H9 (cell line): ENCODE measurements at regions not wholly inside any gene's neighbourhood (a gene's known extent, or its start where the extent isn't known, plus 50 kb on each side); places are given as distances from the start of the nearest gene placed in this dataset.

Experiments
- DNase-seq: peaks from one replicate; pipeline ENCODE4 v3.0.0-alpha.2; 2017
- H2AFZ ChIP-seq: one replicate; pipeline ENCODE4 v1.6.1; 2013; ENCODE audit warnings: mild to moderate bottlenecking, low read length, control low read depth, moderate library complexity
- H2AK5ac ChIP-seq: 2 replicates; pipeline ENCODE4 v1.6.1; 2013; ENCODE audit warnings: low read length, control low read depth, mixed read lengths; ENCODE audit not compliant: insufficient read length
- H2BK120ac ChIP-seq: one replicate; pipeline ENCODE4 v1.6.1; 2013; ENCODE audit warnings: low read depth, mild to moderate bottlenecking, low read length, control low read depth, inconsistent platforms; ENCODE audit not compliant: poor library complexity, severe bottlenecking
- H2BK12ac ChIP-seq: 2 replicates; pipeline ENCODE4 v1.6.1; 2013; ENCODE audit warnings: low read length, control low read depth, mixed read lengths, low read depth; ENCODE audit not compliant: insufficient read length
- H2BK15ac ChIP-seq: 2 replicates; pipeline ENCODE4 v1.6.1; 2013; ENCODE audit warnings: low read depth, low read length, control low read depth
- H2BK20ac ChIP-seq: one replicate; pipeline ENCODE4 v1.6.1; 2013; ENCODE audit warnings: low read depth, mild to moderate bottlenecking, low read length, control low read depth, inconsistent platforms; ENCODE audit not compliant: poor library complexity, severe bottlenecking
- H2BK5ac ChIP-seq: 2 replicates; pipeline ENCODE4 v1.6.1; 2013; ENCODE audit warnings: low read length, control low read depth, mixed read lengths; ENCODE audit not compliant: insufficient read length
- H3K14ac ChIP-seq: 2 replicates; pipeline ENCODE4 v1.6.1; 2013; ENCODE audit warnings: low read length, control low read depth; ENCODE audit not compliant: insufficient read depth
- H3K18ac ChIP-seq: 2 replicates; pipeline ENCODE4 v1.6.1; 2013; ENCODE audit warnings: low read depth, mild to moderate bottlenecking, mixed read lengths, low read length, control low read depth; ENCODE audit not compliant: insufficient read length
- H3K23ac ChIP-seq: 2 replicates; pipeline ENCODE4 v1.6.1; 2013; ENCODE audit warnings: low read length, control low read depth, mixed read lengths, low read depth; ENCODE audit not compliant: insufficient read length
- H3K23me2 ChIP-seq: 2 replicates; pipeline ENCODE4 v1.6.1; 2013; ENCODE audit warnings: low read depth, mild to moderate bottlenecking, mixed read lengths, low read length, control low read depth; ENCODE audit not compliant: insufficient read length, poor library complexity, severe bottlenecking
- H3K27ac ChIP-seq: 2 replicates; pipeline ENCODE4 v1.5.1; 2013; ENCODE audit warnings: low read length, control low read depth, mixed read lengths, low read depth; ENCODE audit not compliant: insufficient read length
- H3K27me3 ChIP-seq: 2 replicates; pipeline ENCODE4 v1.6.1; 2013; ENCODE audit warnings: low read length, control low read depth, inconsistent platforms; ENCODE audit not compliant: insufficient read depth
- H3K4ac ChIP-seq: 2 replicates; pipeline ENCODE4 v1.6.1; 2013; ENCODE audit warnings: low read depth, mild to moderate bottlenecking, control low read depth, inconsistent platforms, low read length, moderate library complexity
- H3K4me1 ChIP-seq: 2 replicates; pipeline ENCODE4 v1.6.1; 2013; ENCODE audit warnings: low read length, control low read depth, inconsistent platforms; ENCODE audit not compliant: insufficient read depth
- H3K4me2 ChIP-seq: 2 replicates; pipeline ENCODE4 v1.6.1; 2013; ENCODE audit warnings: low read length, control low read depth, mixed read lengths; ENCODE audit not compliant: insufficient read length, insufficient read depth
- H3K56ac ChIP-seq: 2 replicates; pipeline ENCODE4 v1.6.1; 2013; ENCODE audit warnings: low read depth, mild to moderate bottlenecking, mixed read lengths, low read length, control low read depth; ENCODE audit not compliant: insufficient read length
- H3K79me1 ChIP-seq: 2 replicates; pipeline ENCODE4 v1.6.1; 2013; ENCODE audit warnings: low read depth, mild to moderate bottlenecking, moderate library complexity, low read length, control low read depth, inconsistent platforms; ENCODE audit not compliant: insufficient read depth, poor library complexity, severe bottlenecking
- H3K79me2 ChIP-seq: 2 replicates; pipeline ENCODE4 v1.6.1; 2013; ENCODE audit warnings: low read length, control low read depth, inconsistent platforms; ENCODE audit not compliant: insufficient read depth
- H3K9ac ChIP-seq: 2 replicates; pipeline ENCODE4 v1.6.1; 2013; ENCODE audit warnings: low read length, control low read depth, mixed read lengths; ENCODE audit not compliant: insufficient read length; ENCODE audit errors: extremely low read depth
- H3K9me3 ChIP-seq: one replicate; pipeline ENCODE4 v1.6.1; 2013; ENCODE audit warnings: low read depth, low read length, inconsistent platforms; ENCODE audit not compliant: control insufficient read depth
- H3T11ph ChIP-seq: one replicate; pipeline ENCODE4 v1.6.1; 2013; ENCODE audit warnings: mild to moderate bottlenecking, low read length, control low read depth, inconsistent platforms
- H4K20me1 ChIP-seq: one replicate; pipeline ENCODE4 v1.6.1; 2013; ENCODE audit not compliant: control insufficient read depth, insufficient read length, insufficient read depth
- H4K5ac ChIP-seq: 2 replicates; pipeline ENCODE4 v1.6.1; 2013; ENCODE audit warnings: low read depth, mild to moderate bottlenecking, mixed read lengths, low read length, control low read depth; ENCODE audit not compliant: insufficient read length
- H4K8ac ChIP-seq: replicated peaks from 2 replicates; pipeline ENCODE4 v1.6.1; 2013; ENCODE audit warnings: low read length, control low read depth, mixed read lengths, low read depth; ENCODE audit not compliant: insufficient read length
- H4K91ac ChIP-seq: 2 replicates; pipeline ENCODE4 v1.6.1; 2013; ENCODE audit warnings: low read depth, mild to moderate bottlenecking, moderate library complexity, mixed read lengths, low read length, control low read depth; ENCODE audit not compliant: insufficient read length
- H3K27ac Mint-ChIP-seq, 3 experiments: 2 replicates in 2 of 3; 3 replicates in 1 of 3; pipeline ENCODE4 v1.8.0; 2020 to 2021; ENCODE audit warnings: mixed read lengths in 3 of 3, mild to moderate bottlenecking in 1 of 3, moderate library complexity in 1 of 3
- H3K27me3 Mint-ChIP-seq: 2 replicates; pipeline ENCODE4 v1.8.0; 2021; ENCODE audit warnings: low read depth, mild to moderate bottlenecking, moderate library complexity, mixed read lengths
- H3K36me3 Mint-ChIP-seq, 3 experiments: 2 replicates in 2 of 3; 3 replicates in 1 of 3; pipeline ENCODE4 v1.8.0; 2020 to 2021; ENCODE audit warnings: low read depth in 3 of 3, mixed read lengths in 3 of 3; ENCODE audit not compliant: insufficient read depth in 1 of 3
- H3K4me1 Mint-ChIP-seq, 2 experiments: 2 replicates each; pipeline ENCODE4 v1.8.0; 2020; ENCODE audit warnings: mixed read lengths in 2 of 2
- H3K4me3 Mint-ChIP-seq, 2 experiments: 2 replicates in 1 of 2; 3 replicates in 1 of 2; pipeline ENCODE4 v1.8.0; 2020 to 2021; ENCODE audit warnings: mild to moderate bottlenecking in 2 of 2, mixed read lengths in 2 of 2, moderate library complexity in 1 of 2
- H3K9me3 Mint-ChIP-seq, 2 experiments: 2 replicates in 1 of 2; 3 replicates in 1 of 2; pipeline ENCODE4 v1.8.0; 2020; ENCODE audit warnings: mild to moderate bottlenecking in 2 of 2, mixed read lengths in 2 of 2, moderate library complexity in 1 of 2
- CTCF ChIP-seq: fragments of 200-600 bp; sonication (generic); conservative IDR thresholded peaks from 3 replicates; pipeline ENCODE4 v1.8.0; 2021; ENCODE audit warnings: antibody characterized with exemption, mild to moderate bottlenecking
- WGBS: extraction: QIAGEN DNeasy Blood & Tissue Kit; methylation state at CpG from one replicate; pipeline ENCODE4 v1.1.7; 2013; ENCODE audit warnings: missing lambda C conversion rate, low lambda C conversion rate, mixed read lengths; ENCODE audit not compliant: insufficient read length; ENCODE audit errors: extremely low coverage; 5-methylcytosine and 5-hydroxymethylcytosine counted together

- no peak overlapping the region for H3K23ac ChIP-seq
- H3T11ph ChIP-seq: no peak overlapping the region
- H3K4me3 Mint-ChIP-seq: no peak overlapping the region
- H3K79me1 ChIP-seq: no peaks in the 10 kb centered on the region
- no peak overlapping the region for H2BK15ac ChIP-seq
- no peak overlapping the region for H4K91ac ChIP-seq
- H2BK5ac ChIP-seq: no peak overlapping the region
- H3K56ac ChIP-seq: no peak overlapping the region
- no peaks in the 10 kb centered on the region for H4K20me1 ChIP-seq
- no peaks in the 10 kb centered on the region for H3K9me3 Mint-ChIP-seq
- H3K4ac ChIP-seq: no peak overlapping the region
- H4K5ac ChIP-seq: no peak overlapping the region
- H3K27ac ChIP-seq: no peak overlapping the region
- no peaks in the 10 kb centered on the region for H3K79me2 ChIP-seq
- H3K9ac ChIP-seq: no peak overlapping the region
- no peak overlapping the region for H3K18ac ChIP-seq
- no peak for TF ChIP-seq CTCF
- H3K23me2 ChIP-seq: no peaks in the 10 kb centered on the region
- DNase-seq: no peak
- no peak overlapping the region for H4K8ac ChIP-seq
- WGBS: no CpG with 5 or more reads among the region's 3 CpGs
- H3K9me3 ChIP-seq: no peaks in the 10 kb centered on the region
- H2BK120ac ChIP-seq: no peak overlapping the region
- peaks cover 0 to 3% of the 10 kb centered on the region in 2 experiments; a peak in 2 of 4 replicates for H3K4me1 Mint-ChIP-seq
- H2BK20ac ChIP-seq: no peak overlapping the region
- no peaks in the 10 kb centered on the region for H3K27me3 ChIP-seq
- H3K14ac ChIP-seq: no peak overlapping the region
- H2AK5ac ChIP-seq: no peak overlapping the region
- no peaks in the 10 kb centered on the region; the same call in 1 of the 2 replicates for H3K4me1 ChIP-seq
- H2AFZ ChIP-seq: no peak overlapping the region
- H2BK12ac ChIP-seq: no peak overlapping the region
- H3K4me2 ChIP-seq: no peak overlapping the region
- no peak overlapping the region for H3K27ac Mint-ChIP-seq
- H3K36me3 Mint-ChIP-seq: no peaks in the 10 kb centered on the region
- no peaks in the 10 kb centered on the region for H3K27me3 Mint-ChIP-seq
Measured at GRCh38 chr5:89289604-89290003, 406.6 kb upstream of the MEF2C start.
